A549 (cell line): ENCODE measurements at regions not wholly inside any gene's neighbourhood (a gene's known extent, or its start where the extent isn't known, plus 50 kb on each side); places are given as distances from the start of the nearest gene placed in this dataset.

Experiments
- ATAC-seq, 2 experiments: fragments of 200-7000 bp in 1 of 2; fragments of >200 bp in 1 of 2; cut with Nextera tagmentation in 1 of 2; cut with Tn5 transposase in 1 of 2; 3 replicates each; pipeline versions ENCODE4 v1.8.0 to v1.9.1; 2018 to 2020; ENCODE audit warnings: mild to moderate bottlenecking in 1 of 2, moderate library complexity in 1 of 2
- CTCF ChIA-PET: fragments of 300-600 bp; sonication (Branson Sonifier 250); formaldehyde crosslinking; extraction: SDS; loops from one replicate; lab custom pipeline; 2021; ENCODE audit warnings: antibody characterized with exemption, inconsistent platforms; lab: Yijun Ruan, JAX
- POLR2A ChIA-PET: fragments of 350-600 bp; formaldehyde crosslinking; extraction: SDS; loops from one replicate; lab custom pipeline; 2021; ENCODE audit warnings: antibody characterized with exemption, inconsistent platforms; lab: Yijun Ruan, JAX
- DNase-seq, 2 experiments: peaks; one replicate each; pipeline versions ENCODE4 v3.0.0 to v3.0.0-alpha.2; 2011 to 2016; ENCODE audit warnings: low read depth in 1 of 2, low spot score in 1 of 2
- FAIRE-seq: peaks from 2 replicates; lab custom pipeline; 2011; peaks lifted over from hg19 to GRCh38; lab: Jason Lieb, UNC
- H3K27ac ChIP-seq, 2 experiments: fragments of >200 bp; sonication (Bioruptor Twin); formaldehyde crosslinking; 3 replicates each; pipeline ENCODE4 v1.5.1; 2016 to 2017
- H3K4me1 ChIP-seq: fragments of >200 bp; sonication (Bioruptor Twin); formaldehyde crosslinking; 3 replicates; pipeline ENCODE4 v1.6.1; 2016
- H3K4me2 ChIP-seq: fragments of >200 bp; sonication (Bioruptor Twin); formaldehyde crosslinking; 3 replicates; pipeline ENCODE4 v1.6.1; 2016
- H3K4me3 ChIP-seq: fragments of >200 bp; sonication (Bioruptor Twin); formaldehyde crosslinking; 3 replicates; pipeline ENCODE4 v1.5.1; 2016
- H3K9me3 ChIP-seq: fragments of >200 bp; sonication (Bioruptor Twin); formaldehyde crosslinking; 3 replicates; pipeline ENCODE4 v1.6.1; 2016
- BCL3 ChIP-seq: fragments of >200 bp; sonication (Bioruptor Twin); formaldehyde crosslinking; IDR thresholded peaks from 3 replicates; pipeline ENCODE4 v1.6.1; 2016
- BHLHE40 ChIP-seq: IDR thresholded peaks from 2 replicates; pipeline ENCODE4 v1.6.1; 2012; ENCODE audit warnings: low read depth, low read length, inconsistent platforms
- CTCF ChIP-seq: fragments of >200 bp; sonication (Bioruptor Twin); formaldehyde crosslinking; IDR thresholded peaks from 3 replicates; pipeline ENCODE4 v1.5.1; 2016
- EHF ChIP-seq: fragments of 250-450 bp; sonication (Bioruptor Pico); IDR thresholded peaks from 2 replicates; pipeline ENCODE4 v1.5.0; 2020; ENCODE audit warnings: mild to moderate bottlenecking
- EHMT2 ChIP-seq: fragments of 200-600 bp; sonication (generic); IDR thresholded peaks from 2 replicates; pipeline ENCODE4 v1.6.1; 2016; ENCODE audit warnings: antibody characterized with exemption, low read depth, mild to moderate bottlenecking, moderate library complexity
- ELK1 ChIP-seq: fragments of 150-350 bp; IDR thresholded peaks from 2 replicates; pipeline ENCODE4 v1.6.1; 2014; ENCODE audit warnings: low read depth, mild to moderate bottlenecking, low read length
- ESRRA ChIP-seq: fragments of 150-350 bp; IDR thresholded peaks from 2 replicates; pipeline ENCODE4 v1.6.1; 2014; ENCODE audit warnings: mild to moderate bottlenecking, low read length, borderline replicate concordance
- FOSL2 ChIP-seq, 2 experiments: fragments of 450-650 bp in 1 of 2; fragments of >200 bp in 1 of 2; sonication (Bioruptor Twin) in 1 of 2; formaldehyde crosslinking; IDR thresholded peaks; 2 replicates each; pipeline versions ENCODE4 v1.5.0 to v1.6.1; 2016 to 2020; ENCODE audit warnings: mild to moderate bottlenecking in 1 of 2, moderate library complexity in 1 of 2
- HMGXB4 ChIP-seq: fragments of 250-450 bp; sonication (Bioruptor Pico); IDR thresholded peaks from 2 replicates; pipeline ENCODE4 v1.5.0; 2021; ENCODE audit warnings: mild to moderate bottlenecking, moderate library complexity, borderline replicate concordance
- HOXB5 ChIP-seq: fragments of 250-450 bp; sonication (Bioruptor Pico); IDR thresholded peaks from 2 replicates; pipeline ENCODE4 v1.5.0; 2020; ENCODE audit warnings: mild to moderate bottlenecking, moderate library complexity
- JUN ChIP-seq, 2 experiments: fragments of >200 bp; sonication (Bioruptor Twin); formaldehyde crosslinking; IDR thresholded peaks; 2 replicates in 1 of 2; 3 replicates in 1 of 2; pipeline ENCODE4 v1.6.1; 2016 to 2017
- JUNB ChIP-seq: fragments of >200 bp; sonication (Bioruptor Twin); formaldehyde crosslinking; IDR thresholded peaks from 2 replicates; pipeline ENCODE4 v1.6.1; 2016
- MAX ChIP-seq: IDR thresholded peaks from 2 replicates; pipeline ENCODE4 v1.6.1; 2012
- MAZ ChIP-seq: fragments of 150-350 bp; IDR thresholded peaks from 2 replicates; pipeline ENCODE4 v1.6.1; 2014; ENCODE audit warnings: antibody characterized with exemption, low read depth, low read length, borderline replicate concordance
- MYC ChIP-seq: IDR thresholded peaks from 2 replicates; pipeline ENCODE4 v1.6.1; 2012; ENCODE audit warnings: mild to moderate bottlenecking, inconsistent platforms, low read length, improper control_type of control experiment, borderline replicate concordance
- RARB ChIP-seq: fragments of 250-450 bp; sonication (Bioruptor Pico); IDR thresholded peaks from 2 replicates; pipeline ENCODE4 v1.8.0; 2021; ENCODE audit warnings: mild to moderate bottlenecking, moderate library complexity
- RCOR1 ChIP-seq: fragments of 150-350 bp; IDR thresholded peaks from 2 replicates; pipeline ENCODE4 v1.6.1; 2014; ENCODE audit warnings: antibody characterized with exemption, low read length, low read depth
- REST ChIP-seq: fragments of 200-600 bp; sonication (generic); IDR thresholded peaks from 2 replicates; pipeline ENCODE4 v1.6.1; 2016; ENCODE audit warnings: antibody characterized with exemption, mild to moderate bottlenecking, moderate library complexity
- RNF2 ChIP-seq: fragments of 200-600 bp; sonication (generic); IDR thresholded peaks from 2 replicates; pipeline ENCODE4 v1.6.1; 2016; ENCODE audit warnings: low read depth, mild to moderate bottlenecking, antibody characterized with exemption, moderate library complexity, borderline replicate concordance
- ZNF302 ChIP-seq: fragments of 250-450 bp; sonication (Bioruptor Pico); IDR thresholded peaks from 2 replicates; pipeline ENCODE4 v1.9.0; 2021; ENCODE audit warnings: inconsistent platforms, mild to moderate bottlenecking, moderate library complexity
- ZSCAN20 ChIP-seq: fragments of 250-450 bp; sonication (Bioruptor Pico); IDR thresholded peaks from 2 replicates; pipeline ENCODE4 v1.8.0; 2022; ENCODE audit warnings: mild to moderate bottlenecking, moderate library complexity
- WGBS: methylation state at CpG from one replicate; pipeline ENCODE4 v1.1.6; 2017; ENCODE audit errors: missing lambda C conversion rate; 5-methylcytosine and 5-hydroxymethylcytosine counted together

- H3K4me2 ChIP-seq: no peak overlapping the region
- DNase-seq (no peak), ATAC-seq (no peak), FAIRE-seq (no peak)
- CTCF ChIA-PET: no interaction called here
- no peaks in the 10 kb centered on the region for H3K9me3 ChIP-seq
- H3K4me1 ChIP-seq: no peaks in the 10 kb centered on the region
- H3K27ac ChIP-seq: no peak overlapping the region
- 0% methylated on average over 1 of the region's 1 CpG for WGBS
- no peak overlapping the region for H3K4me3 ChIP-seq
- TF ChIP-seq BHLHE40 (no peak), HOXB5 (CRISPR knock-in tag) (no peak), MAZ (no peak), RCOR1 (no peak), MYC (no peak), CTCF (no peak), JUN (IDR thresholded peaks at IDR 0.05) (no peak), ESRRA (no peak), RARB (CRISPR knock-in tag) (no peak), ZSCAN20 (CRISPR knock-in tag) (no peak), ELK1 (no peak), RNF2 (no peak), MAX (no peak)
- POLR2A ChIA-PET: no interaction called here
Observed at GRCh38 chr7:137097111-137097510, 228.7 kb downstream of the CHRM2 start.

- ChIA-PET POLR2A (no interaction called here), CTCF (no interaction called here)
- no peak for DNase-seq
- Histone ChIP-seq H3K4me3 (no peak overlapping the region), H3K4me2 (no peak overlapping the region), H3K9me3 (no peaks in the 10 kb centered on the region), H3K4me1 (no peaks in the 10 kb centered on the region), H3K27ac (no peak overlapping the region)
- no peak for ATAC-seq
- no peak for FAIRE-seq
- 72% methylated on average over 2 of the region's 2 CpGs for WGBS
- no peak for TF ChIP-seq FOSL2 (IDR thresholded peaks at IDR 0.05)
- TF ChIP-seq FOSL2 (CRISPR knock-in tag; IDR thresholded peaks at IDR 0.05): no peak
- TF ChIP-seq ZNF302 (CRISPR knock-in tag): no peak
- no peak for TF ChIP-seq REST
- no peak for TF ChIP-seq HMGXB4
- TF ChIP-seq EHMT2: no peak
- TF ChIP-seq JUNB: no peak
- TF ChIP-seq BCL3: no peak
- no peak for TF ChIP-seq EHF (CRISPR knock-in tag)
- TF ChIP-seq, all 56 proteins: peak for 0
Observed at GRCh38 chr7:137096607-137097006, 228.2 kb downstream of the CHRM2 start.
